H9 (cell line): ENCODE measurements at regions not wholly inside any gene's neighbourhood (a gene's known extent, or its start where the extent isn't known, plus 50 kb on each side); places are given as distances from the start of the nearest gene placed in this dataset.

ENCODE experiments used
- DNase-seq: peaks from one replicate; pipeline ENCODE4 v3.0.0-alpha.2; 2017
- H2AFZ ChIP-seq: one replicate; pipeline ENCODE4 v1.6.1; 2013; ENCODE audit warnings: mild to moderate bottlenecking, low read length, control low read depth, moderate library complexity
- H2AK5ac ChIP-seq: 2 replicates; pipeline ENCODE4 v1.6.1; 2013; ENCODE audit warnings: low read length, control low read depth, mixed read lengths; ENCODE audit not compliant: insufficient read length
- H2BK120ac ChIP-seq: one replicate; pipeline ENCODE4 v1.6.1; 2013; ENCODE audit warnings: low read depth, mild to moderate bottlenecking, low read length, control low read depth, inconsistent platforms; ENCODE audit not compliant: poor library complexity, severe bottlenecking
- H2BK12ac ChIP-seq: 2 replicates; pipeline ENCODE4 v1.6.1; 2013; ENCODE audit warnings: low read length, control low read depth, mixed read lengths, low read depth; ENCODE audit not compliant: insufficient read length
- H2BK15ac ChIP-seq: 2 replicates; pipeline ENCODE4 v1.6.1; 2013; ENCODE audit warnings: low read depth, low read length, control low read depth
- H2BK20ac ChIP-seq: one replicate; pipeline ENCODE4 v1.6.1; 2013; ENCODE audit warnings: low read depth, mild to moderate bottlenecking, low read length, control low read depth, inconsistent platforms; ENCODE audit not compliant: poor library complexity, severe bottlenecking
- H2BK5ac ChIP-seq: 2 replicates; pipeline ENCODE4 v1.6.1; 2013; ENCODE audit warnings: low read length, control low read depth, mixed read lengths; ENCODE audit not compliant: insufficient read length
- H3K14ac ChIP-seq: 2 replicates; pipeline ENCODE4 v1.6.1; 2013; ENCODE audit warnings: low read length, control low read depth; ENCODE audit not compliant: insufficient read depth
- H3K18ac ChIP-seq: 2 replicates; pipeline ENCODE4 v1.6.1; 2013; ENCODE audit warnings: low read depth, mild to moderate bottlenecking, mixed read lengths, low read length, control low read depth; ENCODE audit not compliant: insufficient read length
- H3K23ac ChIP-seq: 2 replicates; pipeline ENCODE4 v1.6.1; 2013; ENCODE audit warnings: low read length, control low read depth, mixed read lengths, low read depth; ENCODE audit not compliant: insufficient read length
- H3K23me2 ChIP-seq: 2 replicates; pipeline ENCODE4 v1.6.1; 2013; ENCODE audit warnings: low read depth, mild to moderate bottlenecking, mixed read lengths, low read length, control low read depth; ENCODE audit not compliant: insufficient read length, poor library complexity, severe bottlenecking
- H3K27ac ChIP-seq: 2 replicates; pipeline ENCODE4 v1.5.1; 2013; ENCODE audit warnings: low read length, control low read depth, mixed read lengths, low read depth; ENCODE audit not compliant: insufficient read length
- H3K27me3 ChIP-seq: 2 replicates; pipeline ENCODE4 v1.6.1; 2013; ENCODE audit warnings: low read length, control low read depth, inconsistent platforms; ENCODE audit not compliant: insufficient read depth
- H3K4ac ChIP-seq: 2 replicates; pipeline ENCODE4 v1.6.1; 2013; ENCODE audit warnings: low read depth, mild to moderate bottlenecking, control low read depth, inconsistent platforms, low read length, moderate library complexity
- H3K4me1 ChIP-seq: 2 replicates; pipeline ENCODE4 v1.6.1; 2013; ENCODE audit warnings: low read length, control low read depth, inconsistent platforms; ENCODE audit not compliant: insufficient read depth
- H3K4me2 ChIP-seq: 2 replicates; pipeline ENCODE4 v1.6.1; 2013; ENCODE audit warnings: low read length, control low read depth, mixed read lengths; ENCODE audit not compliant: insufficient read length, insufficient read depth
- H3K56ac ChIP-seq: 2 replicates; pipeline ENCODE4 v1.6.1; 2013; ENCODE audit warnings: low read depth, mild to moderate bottlenecking, mixed read lengths, low read length, control low read depth; ENCODE audit not compliant: insufficient read length
- H3K79me1 ChIP-seq: 2 replicates; pipeline ENCODE4 v1.6.1; 2013; ENCODE audit warnings: low read depth, mild to moderate bottlenecking, moderate library complexity, low read length, control low read depth, inconsistent platforms; ENCODE audit not compliant: insufficient read depth, poor library complexity, severe bottlenecking
- H3K79me2 ChIP-seq: 2 replicates; pipeline ENCODE4 v1.6.1; 2013; ENCODE audit warnings: low read length, control low read depth, inconsistent platforms; ENCODE audit not compliant: insufficient read depth
- H3K9ac ChIP-seq: 2 replicates; pipeline ENCODE4 v1.6.1; 2013; ENCODE audit warnings: low read length, control low read depth, mixed read lengths; ENCODE audit not compliant: insufficient read length; ENCODE audit errors: extremely low read depth
- H3K9me3 ChIP-seq: one replicate; pipeline ENCODE4 v1.6.1; 2013; ENCODE audit warnings: low read depth, low read length, inconsistent platforms; ENCODE audit not compliant: control insufficient read depth
- H3T11ph ChIP-seq: one replicate; pipeline ENCODE4 v1.6.1; 2013; ENCODE audit warnings: mild to moderate bottlenecking, low read length, control low read depth, inconsistent platforms
- H4K20me1 ChIP-seq: one replicate; pipeline ENCODE4 v1.6.1; 2013; ENCODE audit not compliant: control insufficient read depth, insufficient read length, insufficient read depth
- H4K5ac ChIP-seq: 2 replicates; pipeline ENCODE4 v1.6.1; 2013; ENCODE audit warnings: low read depth, mild to moderate bottlenecking, mixed read lengths, low read length, control low read depth; ENCODE audit not compliant: insufficient read length
- H4K8ac ChIP-seq: replicated peaks from 2 replicates; pipeline ENCODE4 v1.6.1; 2013; ENCODE audit warnings: low read length, control low read depth, mixed read lengths, low read depth; ENCODE audit not compliant: insufficient read length
- H4K91ac ChIP-seq: 2 replicates; pipeline ENCODE4 v1.6.1; 2013; ENCODE audit warnings: low read depth, mild to moderate bottlenecking, moderate library complexity, mixed read lengths, low read length, control low read depth; ENCODE audit not compliant: insufficient read length
- H3K27ac Mint-ChIP-seq, 3 experiments: 2 replicates in 2 of 3; 3 replicates in 1 of 3; pipeline ENCODE4 v1.8.0; 2020 to 2021; ENCODE audit warnings: mixed read lengths in 3 of 3, mild to moderate bottlenecking in 1 of 3, moderate library complexity in 1 of 3
- H3K27me3 Mint-ChIP-seq: 2 replicates; pipeline ENCODE4 v1.8.0; 2021; ENCODE audit warnings: low read depth, mild to moderate bottlenecking, moderate library complexity, mixed read lengths
- H3K36me3 Mint-ChIP-seq, 3 experiments: 2 replicates in 2 of 3; 3 replicates in 1 of 3; pipeline ENCODE4 v1.8.0; 2020 to 2021; ENCODE audit warnings: low read depth in 3 of 3, mixed read lengths in 3 of 3; ENCODE audit not compliant: insufficient read depth in 1 of 3
- H3K4me1 Mint-ChIP-seq, 2 experiments: 2 replicates each; pipeline ENCODE4 v1.8.0; 2020; ENCODE audit warnings: mixed read lengths in 2 of 2
- H3K4me3 Mint-ChIP-seq, 2 experiments: 2 replicates in 1 of 2; 3 replicates in 1 of 2; pipeline ENCODE4 v1.8.0; 2020 to 2021; ENCODE audit warnings: mild to moderate bottlenecking in 2 of 2, mixed read lengths in 2 of 2, moderate library complexity in 1 of 2
- H3K9me3 Mint-ChIP-seq, 2 experiments: 2 replicates in 1 of 2; 3 replicates in 1 of 2; pipeline ENCODE4 v1.8.0; 2020; ENCODE audit warnings: mild to moderate bottlenecking in 2 of 2, mixed read lengths in 2 of 2, moderate library complexity in 1 of 2
- CTCF ChIP-seq: fragments of 200-600 bp; sonication (generic); conservative IDR thresholded peaks from 3 replicates; pipeline ENCODE4 v1.8.0; 2021; ENCODE audit warnings: antibody characterized with exemption, mild to moderate bottlenecking
- WGBS: extraction: QIAGEN DNeasy Blood & Tissue Kit; methylation state at CpG from one replicate; pipeline ENCODE4 v1.1.7; 2013; ENCODE audit warnings: missing lambda C conversion rate, low lambda C conversion rate, mixed read lengths; ENCODE audit not compliant: insufficient read length; ENCODE audit errors: extremely low coverage; 5-methylcytosine and 5-hydroxymethylcytosine counted together

- H3K36me3 Mint-ChIP-seq = no peaks in the 10 kb centered on the region
- Histone ChIP-seq H3K4me2 (no peak overlapping the region), H3K23ac (no peak overlapping the region), H2BK15ac (no peak overlapping the region), H3K9ac (no peak overlapping the region), H3K79me1 (no peaks in the 10 kb centered on the region), H3K18ac (no peak overlapping the region), H3K56ac (no peak overlapping the region), H3K4me1 (peaks cover 5% of the 10 kb centered on the region; the same call in 1 of the 2 replicates), H2BK12ac (no peak overlapping the region), H3K23me2 (no peaks in the 10 kb centered on the region), H2AK5ac (no peak overlapping the region), H3K14ac (no peak overlapping the region), H2BK5ac (no peak overlapping the region), H3K4ac (no peak overlapping the region), H2BK20ac (no peak overlapping the region), H3K9me3 (no peaks in the 10 kb centered on the region), H3K27me3 (no peaks in the 10 kb centered on the region), H3K79me2 (no peaks in the 10 kb centered on the region), H2BK120ac (no peak overlapping the region), H4K91ac (no peak overlapping the region), H2AFZ (no peak overlapping the region), H4K20me1 (no peaks in the 10 kb centered on the region), H4K5ac (no peak overlapping the region), H3T11ph (no peak overlapping the region), H4K8ac (no peak overlapping the region), H3K27ac (no peak overlapping the region)
- H3K27me3 Mint-ChIP-seq = no peaks in the 10 kb centered on the region
- WGBS = no CpG with 5 or more reads among the region's 1 CpG
- H3K4me3 Mint-ChIP-seq = no peak overlapping the region
- peaks cover 25 to 26% of the 10 kb centered on the region in 2 experiments for H3K4me1 Mint-ChIP-seq
- DNase-seq = no peak
- peak overlapping the region in 2 of 3 experiments; percentile 16 to 38; a peak in 3 of 7 replicates for H3K27ac Mint-ChIP-seq
- no peak for TF ChIP-seq CTCF
- no peaks in the 10 kb centered on the region for H3K9me3 Mint-ChIP-seq
Observed at GRCh38 chr2:21643180-21643579, 519.4 kb downstream of the TDRD15 start.
